ENCODE measurements at regions not wholly inside any gene's neighbourhood (a gene's known extent, or its start where the extent isn't known, plus 50 kb on each side); places are given as distances from the start of the nearest gene placed in this dataset.

GRCh38 chr6:28741363-28741762 is 182.4 kb downstream of the TRIM27 start:
- no peak for DNase-seq

GRCh38 chr6:28742668-28743270 is 181.0 kb downstream of the TRIM27 start:
- peak; percentile 38 for DNase-seq

GRCh38 chr6:28743271-28743789 is 180.5 kb downstream of the TRIM27 start:
- DNase-seq = no peak

- DNase-seq = no peak
These were observed 176.6 kb downstream of the TRIM27 start for GRCh38 chr6:28747083-28747630.

- peak; percentile 60 for DNase-seq
These were observed 176.1 kb downstream of the TRIM27 start for GRCh38 chr6:28747631-28748157.

GRCh38 chr6:28748192-28748591 is 175.6 kb downstream of the TRIM27 start:
- no peak for DNase-seq

GRCh38 chr6:28750926-28751458 is 172.8 kb downstream of the TRIM27 start:
- no peak for DNase-seq

- no peak for DNase-seq
These were observed 172.3 kb downstream of the TRIM27 start for GRCh38 chr6:28751514-28751913.

- DNase-seq = no peak
These were observed 171.8 kb downstream of the TRIM27 start for GRCh38 chr6:28751963-28752350.

- DNase-seq = no peak
These were observed 166.2 kb downstream of the TRIM27 start for GRCh38 chr6:28757429-28758045.

GRCh38 chr6:28758046-28758817 is 165.6 kb downstream of the TRIM27 start:
- peak; percentile 80 for DNase-seq

- DNase-seq = no peak
These were observed 165.0 kb downstream of the TRIM27 start for GRCh38 chr6:28758818-28759235.

- no peak for DNase-seq
These were observed 159.6 kb downstream of the TRIM27 start for GRCh38 chr6:28764014-28764723.

GRCh38 chr6:28764761-28765282 is 159.0 kb downstream of the TRIM27 start:
- no peak for DNase-seq

GRCh38 chr6:28765978-28766351 is 157.8 kb downstream of the TRIM27 start:
- no peak for DNase-seq

GRCh38 chr6:28766426-28766825 is 157.4 kb downstream of the TRIM27 start:
- DNase-seq = no peak

- no peak for DNase-seq
These were observed 156.7 kb downstream of the TRIM27 start for GRCh38 chr6:28767133-28767532.

GRCh38 chr6:28767691-28768090 is 156.1 kb downstream of the TRIM27 start:
- DNase-seq = no peak

GRCh38 chr6:28768187-28768913 is 155.4 kb downstream of the TRIM27 start:
- DNase-seq = no peak

- no peak for DNase-seq
These were observed 154.0 kb downstream of the TRIM27 start for GRCh38 chr6:28769626-28770402.

GRCh38 chr6:28770732-28771131 is 153.1 kb downstream of the TRIM27 start:
- DNase-seq = no peak

All from NCI-H1694 (cell line).